Astrocyte (in vitro differentiated cells and primary cell): ENCODE measurements at regions not wholly inside any gene's neighbourhood (a gene's known extent, or its start where the extent isn't known, plus 50 kb on each side); places are given as distances from the start of the nearest gene placed in this dataset.
"Not testable (repeated sequence)": the region's sequence is repeated elsewhere in the genome, so short reads cannot be mapped to it uniquely, and the experiment has no call there.

Source experiments
- EZH2 ChIP-seq: IDR thresholded peaks from 2 replicates; pipeline ENCODE4 v1.6.1; 2012; ENCODE audit warnings: mild to moderate bottlenecking, low read length, inconsistent platforms; ENCODE audit not compliant: insufficient read depth
- TF ChIP-seq, protein P1 (sequence below): IDR thresholded peaks from 2 replicates; pipeline ENCODE4 v1.5.1; 2011; ENCODE audit warnings: low read depth, mild to moderate bottlenecking, inconsistent platforms, low read length, moderate library complexity; ENCODE audit not compliant: insufficient read depth

DNA sequence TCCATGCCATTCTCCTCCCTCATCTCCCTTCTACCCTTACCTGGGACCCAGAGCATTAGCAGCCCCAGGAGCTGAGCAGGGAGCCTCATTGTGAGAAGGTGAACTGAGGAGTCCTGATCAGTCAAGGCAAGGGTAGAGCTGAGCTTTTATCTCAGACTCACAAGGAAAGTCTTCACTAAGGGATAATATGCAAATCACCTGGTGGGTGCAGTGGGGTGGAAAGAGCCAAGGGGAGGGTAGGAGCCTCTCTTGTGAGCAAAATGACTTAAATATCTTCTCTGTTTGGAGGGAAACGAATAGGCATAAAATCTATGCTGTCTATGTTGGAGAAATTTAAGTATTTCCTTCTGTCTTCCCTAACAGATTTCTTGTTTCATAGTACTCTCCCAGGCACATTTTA is 554.0 kb downstream of the RPIA start:
- TF ChIP-seq, protein P1, sequence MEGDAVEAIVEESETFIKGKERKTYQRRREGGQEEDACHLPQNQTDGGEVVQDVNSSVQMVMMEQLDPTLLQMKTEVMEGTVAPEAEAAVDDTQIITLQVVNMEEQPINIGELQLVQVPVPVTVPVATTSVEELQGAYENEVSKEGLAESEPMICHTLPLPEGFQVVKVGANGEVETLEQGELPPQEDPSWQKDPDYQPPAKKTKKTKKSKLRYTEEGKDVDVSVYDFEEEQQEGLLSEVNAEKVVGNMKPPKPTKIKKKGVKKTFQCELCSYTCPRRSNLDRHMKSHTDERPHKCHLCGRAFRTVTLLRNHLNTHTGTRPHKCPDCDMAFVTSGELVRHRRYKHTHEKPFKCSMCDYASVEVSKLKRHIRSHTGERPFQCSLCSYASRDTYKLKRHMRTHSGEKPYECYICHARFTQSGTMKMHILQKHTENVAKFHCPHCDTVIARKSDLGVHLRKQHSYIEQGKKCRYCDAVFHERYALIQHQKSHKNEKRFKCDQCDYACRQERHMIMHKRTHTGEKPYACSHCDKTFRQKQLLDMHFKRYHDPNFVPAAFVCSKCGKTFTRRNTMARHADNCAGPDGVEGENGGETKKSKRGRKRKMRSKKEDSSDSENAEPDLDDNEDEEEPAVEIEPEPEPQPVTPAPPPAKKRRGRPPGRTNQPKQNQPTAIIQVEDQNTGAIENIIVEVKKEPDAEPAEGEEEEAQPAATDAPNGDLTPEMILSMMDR = not testable (repeated sequence)
- TF ChIP-seq EZH2 = not testable (repeated sequence)
